H9 (cell line): ENCODE measurements at regions not wholly inside any gene's neighbourhood (a gene's known extent, or its start where the extent isn't known, plus 50 kb on each side); places are given as distances from the start of the nearest gene placed in this dataset.

ENCODE experiments used
- DNase-seq: peaks from one replicate; pipeline ENCODE4 v3.0.0-alpha.2; 2017
- H2AFZ ChIP-seq: one replicate; pipeline ENCODE4 v1.6.1; 2013; ENCODE audit warnings: mild to moderate bottlenecking, low read length, control low read depth, moderate library complexity
- H2AK5ac ChIP-seq: 2 replicates; pipeline ENCODE4 v1.6.1; 2013; ENCODE audit warnings: low read length, control low read depth, mixed read lengths; ENCODE audit not compliant: insufficient read length
- H2BK120ac ChIP-seq: one replicate; pipeline ENCODE4 v1.6.1; 2013; ENCODE audit warnings: low read depth, mild to moderate bottlenecking, low read length, control low read depth, inconsistent platforms; ENCODE audit not compliant: poor library complexity, severe bottlenecking
- H2BK12ac ChIP-seq: 2 replicates; pipeline ENCODE4 v1.6.1; 2013; ENCODE audit warnings: low read length, control low read depth, mixed read lengths, low read depth; ENCODE audit not compliant: insufficient read length
- H2BK15ac ChIP-seq: 2 replicates; pipeline ENCODE4 v1.6.1; 2013; ENCODE audit warnings: low read depth, low read length, control low read depth
- H2BK20ac ChIP-seq: one replicate; pipeline ENCODE4 v1.6.1; 2013; ENCODE audit warnings: low read depth, mild to moderate bottlenecking, low read length, control low read depth, inconsistent platforms; ENCODE audit not compliant: poor library complexity, severe bottlenecking
- H2BK5ac ChIP-seq: 2 replicates; pipeline ENCODE4 v1.6.1; 2013; ENCODE audit warnings: low read length, control low read depth, mixed read lengths; ENCODE audit not compliant: insufficient read length
- H3K14ac ChIP-seq: 2 replicates; pipeline ENCODE4 v1.6.1; 2013; ENCODE audit warnings: low read length, control low read depth; ENCODE audit not compliant: insufficient read depth
- H3K18ac ChIP-seq: 2 replicates; pipeline ENCODE4 v1.6.1; 2013; ENCODE audit warnings: low read depth, mild to moderate bottlenecking, mixed read lengths, low read length, control low read depth; ENCODE audit not compliant: insufficient read length
- H3K23ac ChIP-seq: 2 replicates; pipeline ENCODE4 v1.6.1; 2013; ENCODE audit warnings: low read length, control low read depth, mixed read lengths, low read depth; ENCODE audit not compliant: insufficient read length
- H3K23me2 ChIP-seq: 2 replicates; pipeline ENCODE4 v1.6.1; 2013; ENCODE audit warnings: low read depth, mild to moderate bottlenecking, mixed read lengths, low read length, control low read depth; ENCODE audit not compliant: insufficient read length, poor library complexity, severe bottlenecking
- H3K27ac ChIP-seq: 2 replicates; pipeline ENCODE4 v1.5.1; 2013; ENCODE audit warnings: low read length, control low read depth, mixed read lengths, low read depth; ENCODE audit not compliant: insufficient read length
- H3K27me3 ChIP-seq: 2 replicates; pipeline ENCODE4 v1.6.1; 2013; ENCODE audit warnings: low read length, control low read depth, inconsistent platforms; ENCODE audit not compliant: insufficient read depth
- H3K4ac ChIP-seq: 2 replicates; pipeline ENCODE4 v1.6.1; 2013; ENCODE audit warnings: low read depth, mild to moderate bottlenecking, control low read depth, inconsistent platforms, low read length, moderate library complexity
- H3K4me1 ChIP-seq: 2 replicates; pipeline ENCODE4 v1.6.1; 2013; ENCODE audit warnings: low read length, control low read depth, inconsistent platforms; ENCODE audit not compliant: insufficient read depth
- H3K4me2 ChIP-seq: 2 replicates; pipeline ENCODE4 v1.6.1; 2013; ENCODE audit warnings: low read length, control low read depth, mixed read lengths; ENCODE audit not compliant: insufficient read length, insufficient read depth
- H3K56ac ChIP-seq: 2 replicates; pipeline ENCODE4 v1.6.1; 2013; ENCODE audit warnings: low read depth, mild to moderate bottlenecking, mixed read lengths, low read length, control low read depth; ENCODE audit not compliant: insufficient read length
- H3K79me1 ChIP-seq: 2 replicates; pipeline ENCODE4 v1.6.1; 2013; ENCODE audit warnings: low read depth, mild to moderate bottlenecking, moderate library complexity, low read length, control low read depth, inconsistent platforms; ENCODE audit not compliant: insufficient read depth, poor library complexity, severe bottlenecking
- H3K79me2 ChIP-seq: 2 replicates; pipeline ENCODE4 v1.6.1; 2013; ENCODE audit warnings: low read length, control low read depth, inconsistent platforms; ENCODE audit not compliant: insufficient read depth
- H3K9ac ChIP-seq: 2 replicates; pipeline ENCODE4 v1.6.1; 2013; ENCODE audit warnings: low read length, control low read depth, mixed read lengths; ENCODE audit not compliant: insufficient read length; ENCODE audit errors: extremely low read depth
- H3K9me3 ChIP-seq: one replicate; pipeline ENCODE4 v1.6.1; 2013; ENCODE audit warnings: low read depth, low read length, inconsistent platforms; ENCODE audit not compliant: control insufficient read depth
- H3T11ph ChIP-seq: one replicate; pipeline ENCODE4 v1.6.1; 2013; ENCODE audit warnings: mild to moderate bottlenecking, low read length, control low read depth, inconsistent platforms
- H4K20me1 ChIP-seq: one replicate; pipeline ENCODE4 v1.6.1; 2013; ENCODE audit not compliant: control insufficient read depth, insufficient read length, insufficient read depth
- H4K5ac ChIP-seq: 2 replicates; pipeline ENCODE4 v1.6.1; 2013; ENCODE audit warnings: low read depth, mild to moderate bottlenecking, mixed read lengths, low read length, control low read depth; ENCODE audit not compliant: insufficient read length
- H4K8ac ChIP-seq: replicated peaks from 2 replicates; pipeline ENCODE4 v1.6.1; 2013; ENCODE audit warnings: low read length, control low read depth, mixed read lengths, low read depth; ENCODE audit not compliant: insufficient read length
- H4K91ac ChIP-seq: 2 replicates; pipeline ENCODE4 v1.6.1; 2013; ENCODE audit warnings: low read depth, mild to moderate bottlenecking, moderate library complexity, mixed read lengths, low read length, control low read depth; ENCODE audit not compliant: insufficient read length
- H3K27ac Mint-ChIP-seq, 3 experiments: 2 replicates in 2 of 3; 3 replicates in 1 of 3; pipeline ENCODE4 v1.8.0; 2020 to 2021; ENCODE audit warnings: mixed read lengths in 3 of 3, mild to moderate bottlenecking in 1 of 3, moderate library complexity in 1 of 3
- H3K27me3 Mint-ChIP-seq: 2 replicates; pipeline ENCODE4 v1.8.0; 2021; ENCODE audit warnings: low read depth, mild to moderate bottlenecking, moderate library complexity, mixed read lengths
- H3K36me3 Mint-ChIP-seq, 3 experiments: 2 replicates in 2 of 3; 3 replicates in 1 of 3; pipeline ENCODE4 v1.8.0; 2020 to 2021; ENCODE audit warnings: low read depth in 3 of 3, mixed read lengths in 3 of 3; ENCODE audit not compliant: insufficient read depth in 1 of 3
- H3K4me1 Mint-ChIP-seq, 2 experiments: 2 replicates each; pipeline ENCODE4 v1.8.0; 2020; ENCODE audit warnings: mixed read lengths in 2 of 2
- H3K4me3 Mint-ChIP-seq, 2 experiments: 2 replicates in 1 of 2; 3 replicates in 1 of 2; pipeline ENCODE4 v1.8.0; 2020 to 2021; ENCODE audit warnings: mild to moderate bottlenecking in 2 of 2, mixed read lengths in 2 of 2, moderate library complexity in 1 of 2
- H3K9me3 Mint-ChIP-seq, 2 experiments: 2 replicates in 1 of 2; 3 replicates in 1 of 2; pipeline ENCODE4 v1.8.0; 2020; ENCODE audit warnings: mild to moderate bottlenecking in 2 of 2, mixed read lengths in 2 of 2, moderate library complexity in 1 of 2
- CTCF ChIP-seq: fragments of 200-600 bp; sonication (generic); conservative IDR thresholded peaks from 3 replicates; pipeline ENCODE4 v1.8.0; 2021; ENCODE audit warnings: antibody characterized with exemption, mild to moderate bottlenecking
- WGBS: extraction: QIAGEN DNeasy Blood & Tissue Kit; methylation state at CpG from one replicate; pipeline ENCODE4 v1.1.7; 2013; ENCODE audit warnings: missing lambda C conversion rate, low lambda C conversion rate, mixed read lengths; ENCODE audit not compliant: insufficient read length; ENCODE audit errors: extremely low coverage; 5-methylcytosine and 5-hydroxymethylcytosine counted together

GRCh38 chr14:101075801-101076413, 172.4 kb upstream of the RTL1 start:
- H3K27ac Mint-ChIP-seq = no peak overlapping the region
- Histone ChIP-seq H3K4ac (no peak overlapping the region), H4K20me1 (no peaks in the 10 kb centered on the region), H2AK5ac (no peak overlapping the region), H4K91ac (no peak overlapping the region), H2BK15ac (no peak overlapping the region), H3K56ac (no peak overlapping the region), H3T11ph (no peak overlapping the region), H3K9ac (no peak overlapping the region), H3K23me2 (peaks cover 8% of the 10 kb centered on the region), H3K4me1 (peaks cover 3% of the 10 kb centered on the region; the same call in 1 of the 2 replicates), H4K8ac (no peak overlapping the region), H3K79me1 (no peaks in the 10 kb centered on the region), H3K23ac (no peak overlapping the region), H3K18ac (no peak overlapping the region), H2BK5ac (no peak overlapping the region), H3K14ac (no peak overlapping the region), H2AFZ (no peak overlapping the region), H3K27me3 (no peaks in the 10 kb centered on the region; the same call in 1 of the 2 replicates), H2BK120ac (no peak overlapping the region), H2BK12ac (no peak overlapping the region), H4K5ac (no peak overlapping the region), H3K79me2 (no peaks in the 10 kb centered on the region), H3K4me2 (no peak overlapping the region), H2BK20ac (no peak overlapping the region), H3K27ac (no peak overlapping the region), H3K9me3 (no peaks in the 10 kb centered on the region)
- H3K36me3 Mint-ChIP-seq = no peaks in the 10 kb centered on the region
- peaks cover 48% of the 10 kb centered on the region for H3K27me3 Mint-ChIP-seq
- H3K4me3 Mint-ChIP-seq = no peak overlapping the region
- H3K4me1 Mint-ChIP-seq = peaks cover 26 to 39% of the 10 kb centered on the region in 2 experiments
- no peak for DNase-seq
- WGBS = no CpG with 5 or more reads among the region's 15 CpGs
- H3K9me3 Mint-ChIP-seq = no peaks in the 10 kb centered on the region
- no peak for TF ChIP-seq CTCF
